ENCODE measurements at regions not wholly inside any gene's neighbourhood (a gene's known extent, or its start where the extent isn't known, plus 50 kb on each side); places are given as distances from the start of the nearest gene placed in this dataset.

DNA sequence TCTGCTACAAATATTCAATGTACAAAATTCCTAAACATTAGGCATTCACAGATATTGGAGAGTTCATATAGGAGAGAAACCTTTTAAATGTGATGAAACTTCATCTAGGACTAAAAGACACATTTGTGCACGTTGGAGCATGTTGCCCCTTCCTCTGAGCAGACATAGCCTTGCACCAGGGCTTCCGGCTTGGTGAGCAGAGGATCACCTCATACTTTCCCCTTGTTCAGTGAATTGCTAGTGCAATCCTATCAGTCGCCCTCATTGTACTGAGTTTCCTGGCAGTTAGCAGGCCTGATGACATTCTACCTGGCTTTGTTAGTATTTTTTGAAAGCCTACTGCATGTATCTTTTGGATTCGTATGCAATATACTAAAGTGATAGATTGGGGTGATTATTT, 466.2 kb downstream of the SPRY1 start:
- Histone ChIP-seq H3K9me3 (ENCODE audit: low read length) (0 out of 2 replicates have a peak, but pooled peaks cover 4% of the 10 kb centered on the region), H3K36me3 (ENCODE audit: insufficient read depth, low read length) (no peaks in the 10 kb centered on the region), H3K27ac (ENCODE audit: low read depth, low read length, poor library complexity, severe bottlenecking) (no peak overlapping the region)

DNA sequence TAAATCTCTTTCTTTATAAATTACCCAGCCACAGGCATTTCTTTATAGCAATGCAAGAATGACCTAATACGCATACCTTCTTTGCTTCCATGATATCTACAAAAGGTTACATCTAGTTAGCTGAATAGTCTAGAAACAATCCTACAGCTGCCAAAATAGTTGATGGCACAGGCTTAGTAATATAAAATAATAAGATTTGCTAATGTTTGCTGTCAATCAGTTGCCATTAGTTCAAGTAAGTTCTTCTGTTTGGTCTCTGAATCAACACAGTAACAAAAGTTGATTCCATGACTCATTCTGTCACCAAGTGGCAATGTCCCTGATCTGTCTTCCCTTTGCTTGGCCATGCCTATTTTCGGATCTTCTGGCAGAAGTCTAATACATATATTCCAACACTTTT, 470.2 kb downstream of the SPRY1 start:
- Histone ChIP-seq H3K4me3 (ENCODE audit: low read depth, low read length, poor library complexity, severe bottlenecking) (no peak overlapping the region), H4K20me1 (ENCODE audit: insufficient read depth, low read length) (no peaks in the 10 kb centered on the region), H3K36me3 (ENCODE audit: insufficient read depth, low read length) (no peaks in the 10 kb centered on the region), H3K4me1 (ENCODE audit: insufficient read depth, low read length, severe bottlenecking) (peaks cover 7% of the 10 kb centered on the region), H3K27ac (ENCODE audit: low read depth, low read length, poor library complexity, severe bottlenecking) (no peak overlapping the region), H3K27me3 (ENCODE audit: insufficient read depth, low read length) (no peaks in the 10 kb centered on the region), H3K9me2 (ENCODE audit: low read depth, low read length) (no peaks in the 10 kb centered on the region), H3K79me2 (ENCODE audit: insufficient read depth, low read length) (no peaks in the 10 kb centered on the region), H3F3A (ENCODE audit: insufficient read depth, low read length) (no peaks in the 10 kb centered on the region), H3K4me2 (ENCODE audit: low read length) (no peak overlapping the region), H3K9me3 (ENCODE audit: low read length) (0 out of 2 replicates have a peak, but pooled peaks cover 7% of the 10 kb centered on the region), H2AFZ (ENCODE audit: low read length) (no peak overlapping the region), H3K9ac (ENCODE audit: low read length) (no peak overlapping the region)
- TF ChIP-seq, protein P1, sequence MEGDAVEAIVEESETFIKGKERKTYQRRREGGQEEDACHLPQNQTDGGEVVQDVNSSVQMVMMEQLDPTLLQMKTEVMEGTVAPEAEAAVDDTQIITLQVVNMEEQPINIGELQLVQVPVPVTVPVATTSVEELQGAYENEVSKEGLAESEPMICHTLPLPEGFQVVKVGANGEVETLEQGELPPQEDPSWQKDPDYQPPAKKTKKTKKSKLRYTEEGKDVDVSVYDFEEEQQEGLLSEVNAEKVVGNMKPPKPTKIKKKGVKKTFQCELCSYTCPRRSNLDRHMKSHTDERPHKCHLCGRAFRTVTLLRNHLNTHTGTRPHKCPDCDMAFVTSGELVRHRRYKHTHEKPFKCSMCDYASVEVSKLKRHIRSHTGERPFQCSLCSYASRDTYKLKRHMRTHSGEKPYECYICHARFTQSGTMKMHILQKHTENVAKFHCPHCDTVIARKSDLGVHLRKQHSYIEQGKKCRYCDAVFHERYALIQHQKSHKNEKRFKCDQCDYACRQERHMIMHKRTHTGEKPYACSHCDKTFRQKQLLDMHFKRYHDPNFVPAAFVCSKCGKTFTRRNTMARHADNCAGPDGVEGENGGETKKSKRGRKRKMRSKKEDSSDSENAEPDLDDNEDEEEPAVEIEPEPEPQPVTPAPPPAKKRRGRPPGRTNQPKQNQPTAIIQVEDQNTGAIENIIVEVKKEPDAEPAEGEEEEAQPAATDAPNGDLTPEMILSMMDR (IDR thresholded peaks at IDR 0.05; ENCODE audit: low read length), result no peak
- no peak for TF ChIP-seq EZH2 (IDR thresholded peaks at IDR 0.05; ENCODE audit: borderline replicate concordance, low read length)

More for the DNA sequence above, 466.2 kb downstream of the SPRY1 start:
- no peak overlapping the region for H3K9ac ChIP-seq (ENCODE audit: low read length)
- no peaks in the 10 kb centered on the region for H3K27me3 ChIP-seq (ENCODE audit: insufficient read depth, low read length)
- no peaks in the 10 kb centered on the region for H3F3A ChIP-seq (ENCODE audit: insufficient read depth, low read length)
- H3K4me3 ChIP-seq (ENCODE audit: low read depth, low read length, poor library complexity, severe bottlenecking), result no peak overlapping the region
- no peak overlapping the region for H3K4me2 ChIP-seq (ENCODE audit: low read length)
- no peak overlapping the region for H2AFZ ChIP-seq (ENCODE audit: low read length)
- peaks cover 20% of the 10 kb centered on the region for H3K4me1 ChIP-seq (ENCODE audit: insufficient read depth, low read length, severe bottlenecking)
- H3K79me2 ChIP-seq (ENCODE audit: insufficient read depth, low read length), result no peaks in the 10 kb centered on the region
- no peak for TF ChIP-seq EZH2 (IDR thresholded peaks at IDR 0.05; ENCODE audit: borderline replicate concordance, low read length)
- TF ChIP-seq, protein P1 (IDR thresholded peaks at IDR 0.05; ENCODE audit: low read length), result no peak
- no peaks in the 10 kb centered on the region for H3K9me2 ChIP-seq (ENCODE audit: low read depth, low read length)
- no peaks in the 10 kb centered on the region for H4K20me1 ChIP-seq (ENCODE audit: insufficient read depth, low read length)

DNA sequence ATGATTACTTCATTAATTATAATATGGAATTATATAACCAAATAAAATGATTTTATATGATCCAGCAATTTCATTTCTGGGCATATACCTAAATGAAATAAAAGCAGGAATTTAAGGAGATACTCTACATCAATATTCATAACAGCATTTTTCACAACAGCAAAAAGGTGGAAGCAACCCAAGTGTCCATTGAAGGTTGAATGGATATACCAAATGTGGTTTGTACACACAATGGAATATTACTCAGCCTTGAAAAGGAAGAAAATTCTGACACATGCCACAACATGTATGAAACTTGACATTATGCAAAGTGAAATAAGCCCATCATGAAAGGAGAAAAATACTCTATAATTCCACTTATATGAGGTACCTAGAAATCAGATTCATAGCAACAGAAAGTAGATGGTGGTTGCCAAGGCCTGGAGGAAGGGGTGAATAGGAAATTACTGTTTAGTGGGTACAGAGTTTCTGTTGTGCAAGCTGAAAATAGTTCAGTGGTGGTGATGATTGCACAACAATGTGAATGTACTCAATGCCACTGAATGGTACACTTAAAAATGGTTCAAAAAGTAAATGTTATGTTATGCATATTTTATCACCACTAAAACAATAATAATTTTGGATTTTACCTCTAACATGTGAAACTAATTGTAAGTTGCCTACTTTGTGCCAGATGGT, 471.5 kb downstream of the SPRY1 start:
- Histone ChIP-seq H3K9me2 (ENCODE audit: low read depth, low read length) (no peaks in the 10 kb centered on the region), H3K4me2 (ENCODE audit: low read length) (no peak overlapping the region), H2AFZ (ENCODE audit: low read length) (no peak overlapping the region), H3K27ac (ENCODE audit: low read depth, low read length, poor library complexity, severe bottlenecking) (no peak overlapping the region), H3K79me2 (ENCODE audit: insufficient read depth, low read length) (no peaks in the 10 kb centered on the region), H3F3A (ENCODE audit: insufficient read depth, low read length) (no peaks in the 10 kb centered on the region), H3K4me1 (ENCODE audit: insufficient read depth, low read length, severe bottlenecking) (peaks cover 13% of the 10 kb centered on the region), H4K20me1 (ENCODE audit: insufficient read depth, low read length) (no peaks in the 10 kb centered on the region), H3K4me3 (ENCODE audit: low read depth, low read length, poor library complexity, severe bottlenecking) (no peak overlapping the region), H3K27me3 (ENCODE audit: insufficient read depth, low read length) (no peaks in the 10 kb centered on the region), H3K9me3 (ENCODE audit: low read length) (0 out of 2 replicates have a peak, but pooled peaks cover 7% of the 10 kb centered on the region), H3K9ac (ENCODE audit: low read length) (no peak overlapping the region), H3K36me3 (ENCODE audit: insufficient read depth, low read length) (no peaks in the 10 kb centered on the region)
- TF ChIP-seq EZH2 (IDR thresholded peaks at IDR 0.05; ENCODE audit: borderline replicate concordance, low read length), result no peak
- TF ChIP-seq, protein P1 (IDR thresholded peaks at IDR 0.05; ENCODE audit: low read length), result no peak
